HuH-7.5 (cell line): ENCODE measurements at regions not wholly inside any gene's neighbourhood (a gene's known extent, or its start where the extent isn't known, plus 50 kb on each side); places are given as distances from the start of the nearest gene placed in this dataset.
"Not testable (repeated sequence)": the region's sequence is repeated elsewhere in the genome, so short reads cannot be mapped to it uniquely, and the experiment has no call there.

Experiments used
- DNase-seq: peaks from one replicate; pipeline ENCODE4 v3.0.0; 2011; ENCODE audit warnings: low spot score

- DNase-seq, result no peak
These were observed 185.7 kb downstream of the CGGBP1 start for GRCh38 chr3:87873136-87873535.

- DNase-seq, result no peak
These were observed 191.8 kb downstream of the CGGBP1 start for GRCh38 chr3:87867001-87867400.

GRCh38 chr3:87856126-87856525 is 202.7 kb downstream of the CGGBP1 start:
- no peak for DNase-seq

- DNase-seq, result no peak
These were observed 203.2 kb downstream of the CGGBP1 start for GRCh38 chr3:87855616-87856015.

- DNase-seq, result no peak
These were observed 203.6 kb downstream of the CGGBP1 start for GRCh38 chr3:87855211-87855610.

GRCh38 chr3:87848003-87848402 is 210.8 kb downstream of the CGGBP1 start:
- DNase-seq, result no peak

DNA sequence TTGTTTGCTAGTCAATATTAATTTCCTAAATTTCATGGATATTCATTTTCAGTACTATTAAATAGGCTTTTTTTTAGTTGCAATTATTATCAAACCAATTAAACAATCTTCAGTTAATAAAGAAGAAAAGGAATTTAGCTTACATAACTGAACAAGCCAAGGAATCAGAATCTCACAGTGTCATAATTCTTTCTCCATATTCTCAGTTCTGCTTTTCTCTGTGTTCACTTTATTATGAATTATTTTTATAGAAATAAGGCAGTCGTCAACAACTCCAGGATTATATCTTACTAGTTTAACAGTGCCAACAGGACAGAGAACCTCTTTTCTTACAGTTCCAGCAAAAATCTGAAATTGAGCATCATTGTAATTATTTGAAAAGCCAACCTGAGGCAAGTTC is 221.7 kb downstream of the CGGBP1 start:
- no peak for DNase-seq

DNA sequence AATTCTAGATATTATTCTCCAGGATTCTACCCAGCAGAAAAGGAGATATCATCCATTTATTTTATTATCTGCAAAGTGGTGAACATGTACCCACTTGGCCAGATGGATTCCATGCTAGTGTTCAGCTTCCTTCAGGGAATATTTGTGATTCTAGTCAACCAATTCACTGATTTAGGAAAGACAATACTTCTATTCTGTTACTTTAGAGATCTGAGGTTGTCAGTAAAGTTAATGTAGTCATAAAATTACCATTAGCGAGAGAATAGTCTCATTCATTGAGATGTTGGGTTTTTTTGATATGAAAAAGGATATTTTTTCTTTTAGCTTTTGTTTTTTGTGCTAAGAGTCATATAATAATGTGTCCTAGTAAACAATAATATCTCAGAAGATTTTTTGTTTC is 222.8 kb downstream of the CGGBP1 start:
- no peak for DNase-seq

DNA sequence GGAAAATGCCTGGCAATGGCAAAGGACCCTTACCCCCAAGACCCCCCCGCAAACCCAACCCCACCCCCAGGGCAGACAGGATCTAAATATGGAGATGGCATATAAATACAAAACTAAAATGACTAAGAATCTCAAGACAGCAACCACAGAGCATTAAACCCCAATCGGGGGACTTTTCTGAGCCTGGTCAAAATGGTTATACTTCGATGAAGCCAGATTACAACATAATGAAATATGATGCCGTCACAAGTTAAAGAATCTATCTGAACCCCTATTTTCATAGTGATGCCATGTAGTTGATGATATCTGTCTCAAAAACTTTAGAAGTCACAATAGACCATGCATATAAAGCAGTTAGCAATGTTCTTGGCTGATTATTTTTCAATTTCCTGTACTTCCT is 223.6 kb downstream of the CGGBP1 start:
- no peak for DNase-seq

GRCh38 chr3:87834327-87834726 is 224.5 kb downstream of the CGGBP1 start:
- DNase-seq, result no peak

GRCh38 chr3:87833039-87833377 is 225.8 kb downstream of the CGGBP1 start:
- DNase-seq, result no peak

DNA sequence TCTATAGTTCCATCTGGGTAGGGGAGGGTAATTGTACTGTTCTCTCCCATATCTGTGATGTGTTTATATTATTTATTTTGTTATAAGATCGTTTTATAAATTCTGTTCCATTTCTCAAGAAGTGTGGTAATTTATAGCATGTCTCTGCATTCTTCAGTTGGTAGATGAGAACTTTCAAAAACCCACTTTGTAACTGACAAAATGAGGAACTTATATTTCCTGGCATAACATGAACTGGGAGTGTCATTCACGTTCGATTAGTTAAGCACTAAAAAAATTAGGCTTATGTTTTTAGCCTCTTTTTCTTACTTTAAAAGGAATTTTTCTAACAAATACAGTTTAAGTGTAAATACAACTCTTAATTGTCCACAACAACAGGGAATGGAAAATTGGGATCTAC is 230.8 kb downstream of the CGGBP1 start:
- no peak for DNase-seq

- no peak for DNase-seq
These were observed 236.2 kb downstream of the CGGBP1 start for GRCh38 chr3:87822563-87822962.

DNA sequence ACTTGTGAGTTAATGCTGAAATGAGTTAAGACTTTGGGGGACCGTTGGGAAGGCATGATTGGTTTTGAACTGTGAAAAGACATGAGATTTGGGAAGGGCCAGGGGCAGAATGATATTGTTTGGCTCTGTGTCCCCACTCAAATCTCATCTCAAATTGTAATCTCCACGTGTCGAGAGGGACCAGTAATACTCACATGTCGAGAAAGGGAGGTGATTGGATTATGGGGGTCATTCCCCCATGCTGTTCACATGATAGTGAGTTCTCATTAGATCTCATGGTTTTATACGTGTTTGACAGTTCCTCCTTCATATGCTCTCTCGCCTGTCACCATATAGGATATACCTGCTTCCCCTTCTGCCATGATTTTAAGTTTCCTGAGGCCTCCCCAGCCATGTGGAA is 245.3 kb downstream of the CGGBP1 start:
- DNase-seq, result not testable (repeated sequence)

GRCh38 chr3:87811953-87812352 is 246.9 kb downstream of the CGGBP1 start:
- no peak for DNase-seq

- no peak for DNase-seq
These were observed 248.3 kb downstream of the CGGBP1 start for GRCh38 chr3:87810452-87811016.

GRCh38 chr3:87805670-87806069 is 253.1 kb downstream of the CGGBP1 start:
- no peak for DNase-seq

GRCh38 chr3:87801409-87801808 is 257.4 kb downstream of the CGGBP1 start:
- DNase-seq, result no peak

DNA sequence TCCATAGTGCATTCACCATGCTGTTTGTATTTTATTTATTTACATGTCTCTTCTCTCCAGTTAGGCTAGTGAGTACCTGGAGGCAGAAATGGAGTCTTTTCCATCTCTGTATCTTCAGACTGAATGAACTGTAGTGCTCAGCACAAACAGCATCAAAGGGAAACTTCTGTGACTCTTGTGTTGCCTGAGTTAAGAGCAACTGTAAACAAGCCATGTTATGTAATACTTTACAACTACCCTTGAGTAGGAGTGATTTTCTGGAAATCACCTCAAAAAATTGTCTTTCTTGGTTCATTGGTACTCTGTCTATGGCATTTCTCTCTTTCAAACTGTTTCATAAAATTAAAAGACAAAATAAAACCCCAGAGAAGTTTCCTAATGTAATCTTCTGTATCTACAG is 258.3 kb downstream of the CGGBP1 start:
- no peak for DNase-seq

DNA sequence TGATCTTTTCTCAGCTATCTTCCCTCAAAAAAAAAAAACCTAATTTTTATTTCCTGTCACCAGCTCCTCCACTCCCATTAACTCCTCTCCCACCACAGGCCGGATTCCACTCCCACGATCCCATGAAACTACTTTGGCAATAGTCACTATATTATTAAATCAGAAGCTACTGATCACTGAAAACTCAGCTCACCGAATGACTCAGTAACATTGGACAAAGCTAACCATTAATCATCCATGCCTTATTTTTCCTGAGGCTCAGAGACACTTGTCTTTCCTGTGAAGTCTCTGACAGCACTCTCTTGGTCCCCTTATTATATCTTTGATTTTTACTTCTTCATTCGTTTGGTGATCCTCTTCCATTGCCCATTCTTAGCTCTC is 260.2 kb downstream of the CGGBP1 start:
- DNase-seq, result no peak

GRCh38 chr3:87797872-87798566 is 260.8 kb downstream of the CGGBP1 start:
- no peak for DNase-seq

DNA sequence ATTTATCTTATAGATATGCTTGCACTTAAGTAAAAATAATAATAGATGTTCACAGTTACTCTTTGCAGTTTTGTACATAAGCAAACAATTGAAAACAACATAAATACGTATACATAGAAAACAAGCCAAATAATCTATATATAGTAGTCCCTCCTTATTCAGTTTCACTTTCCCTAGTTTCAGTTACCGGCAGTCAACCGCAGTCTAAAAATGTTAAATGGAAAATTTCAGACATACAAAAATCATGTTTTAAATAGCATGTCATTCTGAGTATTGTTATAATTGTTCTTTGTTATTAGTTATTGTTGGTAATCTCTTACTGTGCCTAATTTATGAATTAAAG is 262.0 kb downstream of the CGGBP1 start:
- no peak for DNase-seq

DNA sequence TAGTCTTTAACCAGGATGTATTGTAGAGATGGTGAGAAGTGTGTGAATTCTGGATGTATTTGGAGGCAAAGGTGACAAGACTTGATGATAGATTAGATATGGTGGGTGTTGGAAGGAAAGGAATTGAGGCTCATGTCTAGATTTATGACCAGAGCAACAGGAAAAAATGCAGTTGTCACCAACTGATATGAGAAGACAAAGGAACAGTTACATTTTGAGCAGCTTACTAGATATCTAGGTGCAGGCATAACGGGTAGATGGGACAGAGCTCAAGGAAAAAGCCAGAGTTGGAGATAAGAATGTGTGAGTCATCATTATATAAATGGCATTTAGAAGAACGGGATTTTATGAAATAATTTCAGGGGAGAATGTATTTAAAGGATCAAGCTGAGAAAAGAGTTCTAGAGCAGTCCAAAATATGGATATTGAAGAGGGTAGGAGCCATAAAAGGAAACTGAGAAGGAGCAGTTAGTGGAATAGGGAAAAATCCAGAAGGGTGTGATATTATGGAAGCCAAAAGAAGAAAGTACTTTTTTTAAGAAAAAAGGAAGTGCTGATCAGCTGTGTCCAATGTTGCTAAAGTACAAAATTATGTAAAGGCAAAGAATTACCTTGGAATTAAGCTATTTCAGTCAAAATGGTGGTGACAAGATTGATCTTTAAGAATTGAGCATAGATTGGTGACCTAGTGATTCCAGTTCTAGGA is 262.5 kb downstream of the CGGBP1 start:
- no peak for DNase-seq

DNA sequence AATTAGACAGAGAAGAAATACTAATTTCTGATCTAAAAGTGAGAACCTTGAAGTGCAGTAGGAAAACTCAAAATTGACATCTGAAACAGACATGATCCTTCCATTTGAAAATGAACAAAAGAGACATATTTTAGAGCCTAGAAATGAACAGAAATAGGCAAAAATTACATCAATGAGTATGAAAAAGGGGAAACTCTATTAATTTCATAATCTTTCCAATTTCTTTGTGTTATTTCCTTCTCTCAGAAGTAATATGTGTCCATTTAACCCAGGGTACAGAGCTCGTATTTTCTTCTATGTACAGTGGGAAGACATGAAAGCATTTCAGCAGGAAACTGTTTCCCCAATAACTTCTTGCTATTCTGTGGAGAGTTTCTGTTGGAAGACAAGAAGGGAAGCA is 263.1 kb downstream of the CGGBP1 start:
- DNase-seq, result no peak
